Spleen (tissue), 7 donors: ENCODE measurements at regions not wholly inside any gene's neighbourhood (a gene's known extent, or its start where the extent isn't known, plus 50 kb on each side); places are given as distances from the start of the nearest gene placed in this dataset.

Experiments
- POLR2A ChIP-seq, 3 donors: fragments of 450-650 bp; IDR thresholded peaks; one replicate each; pipeline ENCODE4 v1.5.1; 2017; ENCODE audit warnings: antibody characterized with exemption in 3 of 3, mild to moderate bottlenecking in 1 of 3
- POLR2AphosphoS5 ChIP-seq, 3 donors: sonication (generic); formaldehyde crosslinking; IDR thresholded peaks; one replicate each; pipeline ENCODE4 v1.5.1; 2017; ENCODE audit warnings: antibody characterized with exemption in 3 of 3
- TF ChIP-seq, protein P1 (sequence below), 11 experiments: fragments of 200-600 bp in 7 of 11; fragments of 450-650 bp in 4 of 11; sonication (generic) in 4 of 11; IDR thresholded peaks in 8 of 11; conservative IDR thresholded peaks in 3 of 11; 1 replicate in 7 of 11; 2 replicates in 4 of 11; pipeline versions ENCODE4 v1.4.0 to v1.8.0; 2016 to 2021; ENCODE audit warnings: antibody characterized with exemption in 11 of 11, inconsistent platforms in 4 of 11, mild to moderate bottlenecking in 1 of 11
- donor health status: DM: no; HTN: no; CAD: no; lungs with moderate emphysema.
- donor health status: DM: no; HTN: no; CAD: no.
- donor health status: DM: no; HTN: no; CAD: no.

DNA sequence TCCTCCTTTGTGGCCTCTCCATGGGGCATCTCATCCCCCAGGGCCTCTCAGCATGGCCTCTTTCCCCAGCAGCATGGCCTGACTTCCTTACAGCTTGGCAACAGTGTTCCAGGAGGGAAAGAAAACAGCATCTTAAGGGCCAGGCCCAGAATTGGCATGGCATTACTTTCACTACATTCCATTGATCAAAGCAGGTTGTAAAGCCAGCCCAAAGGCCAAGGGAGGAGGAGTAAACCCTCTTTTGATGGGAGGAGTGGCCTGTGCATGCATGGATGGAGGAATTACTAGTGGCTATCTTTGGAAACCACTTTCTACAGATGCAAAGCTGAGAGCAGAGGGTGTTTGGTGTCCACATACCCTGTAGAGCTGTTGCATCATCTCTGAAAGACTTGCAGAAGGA, 149.4 kb downstream of the AIPL1 start:
- TF ChIP-seq, protein P1, sequence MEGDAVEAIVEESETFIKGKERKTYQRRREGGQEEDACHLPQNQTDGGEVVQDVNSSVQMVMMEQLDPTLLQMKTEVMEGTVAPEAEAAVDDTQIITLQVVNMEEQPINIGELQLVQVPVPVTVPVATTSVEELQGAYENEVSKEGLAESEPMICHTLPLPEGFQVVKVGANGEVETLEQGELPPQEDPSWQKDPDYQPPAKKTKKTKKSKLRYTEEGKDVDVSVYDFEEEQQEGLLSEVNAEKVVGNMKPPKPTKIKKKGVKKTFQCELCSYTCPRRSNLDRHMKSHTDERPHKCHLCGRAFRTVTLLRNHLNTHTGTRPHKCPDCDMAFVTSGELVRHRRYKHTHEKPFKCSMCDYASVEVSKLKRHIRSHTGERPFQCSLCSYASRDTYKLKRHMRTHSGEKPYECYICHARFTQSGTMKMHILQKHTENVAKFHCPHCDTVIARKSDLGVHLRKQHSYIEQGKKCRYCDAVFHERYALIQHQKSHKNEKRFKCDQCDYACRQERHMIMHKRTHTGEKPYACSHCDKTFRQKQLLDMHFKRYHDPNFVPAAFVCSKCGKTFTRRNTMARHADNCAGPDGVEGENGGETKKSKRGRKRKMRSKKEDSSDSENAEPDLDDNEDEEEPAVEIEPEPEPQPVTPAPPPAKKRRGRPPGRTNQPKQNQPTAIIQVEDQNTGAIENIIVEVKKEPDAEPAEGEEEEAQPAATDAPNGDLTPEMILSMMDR (IDR thresholded peaks at IDR 0.05 in 8 of 11, conservative IDR thresholded peaks at IDR 0.05 in 3 of 11) = no peak
- TF ChIP-seq POLR2AphosphoS5 (IDR thresholded peaks at IDR 0.05) = no peak
- TF ChIP-seq POLR2A (IDR thresholded peaks at IDR 0.05) = no peak
